Mesenchymal stem cell (in vitro differentiated cells and primary cell): ENCODE measurements at regions not wholly inside any gene's neighbourhood (a gene's known extent, or its start where the extent isn't known, plus 50 kb on each side); places are given as distances from the start of the nearest gene placed in this dataset.
"Not testable (repeated sequence)": the region's sequence is repeated elsewhere in the genome, so short reads cannot be mapped to it uniquely, and the experiment has no call there.

Experiments
- DNase-seq: peaks from one replicate; pipeline ENCODE4 v3.0.0-alpha.2; 2013
- H2AFZ ChIP-seq: one replicate; pipeline ENCODE4 v1.6.1; 2013; ENCODE audit warnings: low read depth, mild to moderate bottlenecking, control low read depth, inconsistent platforms, low read length, moderate library complexity
- H2AK5ac ChIP-seq: 2 replicates; pipeline ENCODE4 v1.6.1; 2013; ENCODE audit warnings: low read length, moderate library complexity, mild to moderate bottlenecking, inconsistent platforms; ENCODE audit not compliant: severe bottlenecking
- H2BK120ac ChIP-seq: one replicate; pipeline ENCODE4 v1.6.1; 2013; ENCODE audit warnings: low read depth, mild to moderate bottlenecking, inconsistent platforms, low read length, moderate library complexity
- H2BK12ac ChIP-seq, 2 experiments: one replicate each; pipeline ENCODE4 v1.6.1; 2013; ENCODE audit warnings: inconsistent platforms in 2 of 2, low read length in 2 of 2, mild to moderate bottlenecking in 2 of 2, moderate library complexity in 2 of 2, control low read depth in 1 of 2
- H2BK15ac ChIP-seq: one replicate; pipeline ENCODE4 v1.6.1; 2013; ENCODE audit warnings: mild to moderate bottlenecking, low read depth, inconsistent platforms; ENCODE audit not compliant: poor library complexity, severe bottlenecking
- H2BK5ac ChIP-seq: 2 replicates; pipeline ENCODE4 v1.6.1; 2013; ENCODE audit warnings: low read depth, mild to moderate bottlenecking, low read length, control low read depth, inconsistent platforms; ENCODE audit not compliant: poor library complexity, severe bottlenecking
- H3K14ac ChIP-seq, 2 experiments: one replicate each; pipeline ENCODE4 v1.6.1; 2013; ENCODE audit warnings: inconsistent platforms in 2 of 2, low read length in 2 of 2, control low read depth in 1 of 2, mild to moderate bottlenecking in 1 of 2, moderate library complexity in 1 of 2
- H3K18ac ChIP-seq, 2 experiments: one replicate each; pipeline ENCODE4 v1.6.1; 2013; ENCODE audit warnings: inconsistent platforms in 2 of 2, low read length in 2 of 2, control low read depth in 1 of 2, low read depth in 1 of 2, mild to moderate bottlenecking in 1 of 2
- H3K23ac ChIP-seq, 2 experiments: one replicate each; pipeline ENCODE4 v1.6.1; 2013; ENCODE audit warnings: inconsistent platforms in 2 of 2, low read length in 2 of 2, mild to moderate bottlenecking in 2 of 2, moderate library complexity in 2 of 2, control low read depth in 1 of 2
- H3K27ac ChIP-seq: 2 replicates; pipeline ENCODE4 v1.5.1; 2013; ENCODE audit warnings: mild to moderate bottlenecking, moderate library complexity, low read length, control low read depth, inconsistent platforms; ENCODE audit not compliant: poor library complexity, severe bottlenecking
- H3K27me3 ChIP-seq, 2 experiments: 2 replicates each; pipeline versions ENCODE4 v1.6.1 to v1.7.0; 2013; ENCODE audit warnings: low read length in 2 of 2, mild to moderate bottlenecking in 2 of 2, moderate library complexity in 2 of 2, control low read depth in 1 of 2, inconsistent platforms in 1 of 2; ENCODE audit not compliant: control insufficient read depth in 1 of 2, insufficient read depth in 1 of 2
- H3K36me3 ChIP-seq, 2 experiments: 2 replicates each; pipeline versions ENCODE4 v1.6.1 to v1.7.0; 2013; ENCODE audit warnings: low read length in 2 of 2, control low read depth in 1 of 2, inconsistent platforms in 1 of 2, low read depth in 1 of 2, mild to moderate bottlenecking in 1 of 2; ENCODE audit not compliant: insufficient read depth in 2 of 2, control insufficient read depth in 1 of 2
- H3K4ac ChIP-seq, 2 experiments: one replicate each; pipeline ENCODE4 v1.6.1; 2013; ENCODE audit warnings: inconsistent platforms in 2 of 2, low read length in 2 of 2, mild to moderate bottlenecking in 2 of 2, moderate library complexity in 2 of 2, control low read depth in 1 of 2, low read depth in 1 of 2
- H3K4me1 ChIP-seq: 2 replicates; pipeline ENCODE4 v1.6.1; 2013; ENCODE audit warnings: low read depth, low read length, control low read depth; ENCODE audit not compliant: control insufficient read depth, insufficient read depth
- H3K4me2 ChIP-seq: 2 replicates; pipeline ENCODE4 v1.6.1; 2013; ENCODE audit warnings: low read length, mild to moderate bottlenecking, inconsistent platforms; ENCODE audit not compliant: poor library complexity, severe bottlenecking
- H3K4me3 ChIP-seq, 2 experiments: 2 replicates each; pipeline versions ENCODE4 v1.5.1 to v1.7.0; 2013; ENCODE audit warnings: low read length in 2 of 2, mild to moderate bottlenecking in 2 of 2, control low read depth in 1 of 2, low read depth in 1 of 2; ENCODE audit not compliant: insufficient read depth in 1 of 2
- H3K79me1 ChIP-seq: replicated peaks from 2 replicates; pipeline ENCODE4 v1.6.1; 2013; ENCODE audit warnings: mild to moderate bottlenecking, control low read depth, low read length, inconsistent platforms; ENCODE audit not compliant: poor library complexity, severe bottlenecking
- H3K9ac ChIP-seq: 2 replicates; pipeline ENCODE4 v1.7.0; 2013; ENCODE audit warnings: mild to moderate bottlenecking, low read length, moderate library complexity
- H3K9me3 ChIP-seq: 2 replicates; pipeline ENCODE4 v1.7.0; 2013; ENCODE audit warnings: mild to moderate bottlenecking, low read length; ENCODE audit not compliant: control insufficient read depth
- H4K8ac ChIP-seq: one replicate; pipeline ENCODE4 v1.6.1; 2013; ENCODE audit warnings: inconsistent platforms, mild to moderate bottlenecking, low read length, moderate library complexity
- H4K91ac ChIP-seq: one replicate; pipeline ENCODE4 v1.6.1; 2013; ENCODE audit warnings: mild to moderate bottlenecking, low read length, inconsistent platforms
- WGBS: methylation state at CpG from one replicate; pipeline ENCODE4 v1.1.7; 2013; ENCODE audit warnings: mixed read lengths; 5-methylcytosine and 5-hydroxymethylcytosine counted together

DNA sequence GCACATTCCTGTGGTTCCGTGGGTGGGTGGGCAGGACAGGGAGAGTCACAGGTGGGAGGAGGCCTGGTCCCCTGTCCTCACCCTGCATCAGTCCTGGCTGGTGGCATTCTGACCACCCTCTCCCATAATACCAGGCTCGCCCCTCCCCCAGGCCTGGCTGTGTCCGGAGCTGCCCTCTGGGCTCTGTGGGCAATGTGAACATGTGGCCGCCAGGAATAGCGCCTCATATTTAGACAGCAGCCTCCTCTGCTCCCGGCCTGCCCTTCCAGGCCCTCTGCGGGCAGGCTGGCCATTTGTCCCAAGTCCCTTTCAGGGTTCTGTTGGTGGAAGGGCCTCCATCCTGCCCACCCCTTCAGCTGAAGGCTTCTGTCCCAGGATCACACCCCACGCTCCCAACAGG, 4482.2 kb upstream of the TPTE start:
- H3K4me2 ChIP-seq, H3K36me3 ChIP-seq, H2BK5ac ChIP-seq, H3K18ac ChIP-seq, H3K9me3 ChIP-seq, H3K14ac ChIP-seq, H3K79me1 ChIP-seq, H2AFZ ChIP-seq, H3K4me1 ChIP-seq, H3K4me3 ChIP-seq, H2AK5ac ChIP-seq, H3K4ac ChIP-seq, H3K23ac ChIP-seq, H4K91ac ChIP-seq, H3K27ac ChIP-seq, DNase-seq, H2BK15ac ChIP-seq, H2BK12ac ChIP-seq, H3K27me3 ChIP-seq, H2BK120ac ChIP-seq, H4K8ac ChIP-seq, H3K9ac ChIP-seq: not testable (repeated sequence)
- WGBS = no CpG with 5 or more reads among the region's 8 CpGs

DNA sequence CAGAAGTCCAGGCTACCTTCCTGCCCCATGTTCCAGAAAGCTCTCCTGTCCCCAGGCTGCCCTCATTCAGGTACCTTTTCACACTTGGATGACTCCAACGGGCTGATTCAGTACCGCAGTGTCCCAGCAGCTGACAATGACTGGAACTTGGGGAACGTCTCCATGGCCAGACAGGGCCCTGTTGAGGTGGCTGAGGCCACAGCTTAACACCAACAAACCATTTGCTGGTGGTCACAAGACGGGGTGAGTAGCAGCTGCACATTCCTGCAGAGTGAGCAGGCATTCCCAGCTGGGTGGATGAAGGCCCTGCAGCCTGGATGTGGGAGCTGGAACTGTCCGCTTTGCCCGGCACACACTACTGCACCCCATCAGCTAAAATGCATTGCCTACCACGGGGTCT, 4481.3 kb upstream of the TPTE start:
- H2BK15ac ChIP-seq, H3K9me3 ChIP-seq, DNase-seq, H3K18ac ChIP-seq, H3K4me1 ChIP-seq, H4K8ac ChIP-seq, H2BK120ac ChIP-seq, H3K14ac ChIP-seq, H3K4me2 ChIP-seq, H3K23ac ChIP-seq, H3K27me3 ChIP-seq, H2BK12ac ChIP-seq, H3K4me3 ChIP-seq, H2BK5ac ChIP-seq, H3K9ac ChIP-seq, H3K4ac ChIP-seq, H3K79me1 ChIP-seq, H2AK5ac ChIP-seq, H2AFZ ChIP-seq, H3K27ac ChIP-seq, H4K91ac ChIP-seq, H3K36me3 ChIP-seq: not testable (repeated sequence)
- no CpG with 5 or more reads among the region's 7 CpGs for WGBS

DNA sequence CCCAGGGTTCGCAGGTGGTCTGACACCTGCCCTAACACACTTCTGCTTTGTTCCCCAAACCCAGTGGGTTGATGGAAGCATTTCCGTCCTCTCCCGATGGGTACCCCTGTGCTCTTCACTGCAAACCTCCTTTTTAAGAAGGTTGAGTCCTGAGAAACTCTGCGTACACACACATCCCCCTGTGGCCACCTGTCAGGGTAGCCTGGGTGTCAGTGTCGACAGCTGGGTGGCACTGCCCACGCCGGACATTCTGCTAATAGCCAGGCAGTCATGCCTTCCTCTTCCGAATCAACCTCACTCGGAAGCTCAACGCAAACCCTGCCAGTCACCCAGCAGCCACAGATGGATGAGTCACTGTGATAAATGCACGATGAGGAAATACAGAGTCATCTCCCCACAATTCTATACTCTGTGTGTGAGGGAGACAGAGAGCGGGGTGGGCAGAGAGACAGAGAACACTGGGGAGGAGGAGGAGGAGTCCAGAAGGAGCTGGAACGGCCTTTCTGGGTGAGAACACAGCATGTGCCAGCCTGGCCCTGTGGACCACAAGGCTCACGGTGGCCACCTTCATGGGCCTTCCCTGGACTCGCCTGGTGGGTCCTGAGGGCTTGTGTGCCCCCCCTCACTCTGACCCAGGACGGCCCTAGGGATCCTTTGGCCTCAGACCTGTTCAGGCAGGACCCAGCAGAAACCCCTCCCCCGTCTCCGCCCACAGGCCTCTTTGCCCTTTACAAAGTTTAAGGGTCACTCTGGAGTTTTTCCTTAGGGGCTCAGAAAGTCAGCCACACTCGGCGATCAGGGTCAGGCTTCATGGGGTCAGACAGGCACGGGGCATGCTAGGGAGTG, 4477.7 kb upstream of the TPTE start:
- not testable (repeated sequence) for H3K4ac ChIP-seq, H3K36me3 ChIP-seq, H3K27me3 ChIP-seq, H3K9me3 ChIP-seq, H2AFZ ChIP-seq, H2BK15ac ChIP-seq, H4K8ac ChIP-seq, H2BK12ac ChIP-seq, H3K9ac ChIP-seq, H3K14ac ChIP-seq, H4K91ac ChIP-seq, H3K4me2 ChIP-seq, DNase-seq, H2AK5ac ChIP-seq, H3K23ac ChIP-seq, H3K18ac ChIP-seq, H3K27ac ChIP-seq, H2BK120ac ChIP-seq, H2BK5ac ChIP-seq, H3K4me1 ChIP-seq, H3K79me1 ChIP-seq, H3K4me3 ChIP-seq
- no CpG with 5 or more reads among the region's 21 CpGs for WGBS

DNA sequence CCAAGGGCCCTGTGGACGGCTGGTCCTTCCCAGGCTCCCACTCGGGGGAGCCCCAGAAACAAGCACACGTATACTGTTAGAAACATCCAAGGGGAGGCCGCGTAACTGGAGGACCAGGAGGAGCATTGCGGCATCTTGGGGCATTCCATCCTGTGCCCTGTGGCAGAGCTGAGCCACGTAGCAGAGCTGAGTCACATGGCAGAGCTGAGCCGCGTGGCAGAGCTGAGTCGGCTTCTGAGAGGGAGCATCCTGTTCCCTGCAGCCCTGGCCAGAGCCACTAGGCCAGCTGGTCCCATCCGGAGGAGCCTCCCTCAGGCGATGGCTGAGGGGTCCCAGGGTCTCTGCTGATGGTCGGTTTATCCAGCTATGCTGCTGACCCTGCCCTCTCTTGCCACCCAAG, 4476.7 kb upstream of the TPTE start:
- not testable (repeated sequence) for H2BK5ac ChIP-seq, H3K18ac ChIP-seq, H3K23ac ChIP-seq, H2AK5ac ChIP-seq, H2BK15ac ChIP-seq, H3K4ac ChIP-seq, H2BK12ac ChIP-seq, H4K91ac ChIP-seq, H2AFZ ChIP-seq, H3K4me2 ChIP-seq, H3K9me3 ChIP-seq, H3K14ac ChIP-seq, H3K27ac ChIP-seq, H3K4me3 ChIP-seq, H2BK120ac ChIP-seq, H3K36me3 ChIP-seq, H4K8ac ChIP-seq, H3K79me1 ChIP-seq, H3K9ac ChIP-seq, H3K27me3 ChIP-seq, H3K4me1 ChIP-seq, DNase-seq
- WGBS = no CpG with 5 or more reads among the region's 13 CpGs
